Spleen (tissue), 11 donors: ENCODE measurements at regions not wholly inside any gene's neighbourhood (a gene's known extent, or its start where the extent isn't known, plus 50 kb on each side); places are given as distances from the start of the nearest gene placed in this dataset.

Experiments
- DNase-seq: peaks from one replicate; pipeline ENCODE4 v3.0.0-alpha.2; 2020
- H3K27ac ChIP-seq, 8 donors: fragments of 200-600 bp; sonication (generic) in 7 of 8; 1 replicate in 4 of 8; 2 replicates in 4 of 8; pipeline versions ENCODE4 v1.5.0 to v1.8.0; 2016 to 2021; ENCODE audit warnings: inconsistent platforms in 4 of 8, mild to moderate bottlenecking in 4 of 8, moderate library complexity in 1 of 8
- H3K27me3 ChIP-seq, 7 donors: fragments of 200-600 bp; sonication (generic) in 6 of 7; replicated peaks in 1 of 7; 1 replicate in 4 of 7; 2 replicates in 3 of 7; pipeline versions ENCODE4 v1.5.0 to v1.8.0; 2016 to 2021; ENCODE audit warnings: inconsistent platforms in 3 of 7, mild to moderate bottlenecking in 1 of 7
- H3K36me3 ChIP-seq, 6 donors: fragments of 200-600 bp; sonication (generic) in 5 of 6; 1 replicate in 4 of 6; 2 replicates in 2 of 6; pipeline versions ENCODE4 v1.5.0 to v1.8.0; 2016 to 2021; ENCODE audit warnings: inconsistent platforms in 2 of 6
- H3K4me1 ChIP-seq, 6 donors: fragments of 200-600 bp; sonication (generic) in 5 of 6; 1 replicate in 3 of 6; 2 replicates in 3 of 6; pipeline versions ENCODE4 v1.5.0 to v1.8.0; 2016 to 2021; ENCODE audit warnings: inconsistent platforms in 3 of 6
- H3K4me3 ChIP-seq, 8 donors: fragments of 200-600 bp; sonication (generic) in 7 of 8; 1 replicate in 4 of 8; 2 replicates in 4 of 8; pipeline versions ENCODE4 v1.5.0 to v1.8.0; 2016 to 2021; ENCODE audit warnings: inconsistent platforms in 4 of 8, mild to moderate bottlenecking in 4 of 8, moderate library complexity in 2 of 8
- H3K9me3 ChIP-seq, 8 donors: fragments of 200-600 bp; sonication (generic) in 7 of 8; 1 replicate in 4 of 8; 2 replicates in 4 of 8; pipeline versions ENCODE4 v1.5.0 to v1.8.0; 2016 to 2021; ENCODE audit warnings: inconsistent platforms in 4 of 8
- CTCF ChIP-seq, 11 experiments: fragments of 200-600 bp in 7 of 11; fragments of 450-650 bp in 4 of 11; sonication (generic) in 4 of 11; IDR thresholded peaks in 8 of 11; conservative IDR thresholded peaks in 3 of 11; 1 replicate in 7 of 11; 2 replicates in 4 of 11; pipeline versions ENCODE4 v1.4.0 to v1.8.0; 2016 to 2021; ENCODE audit warnings: antibody characterized with exemption in 11 of 11, inconsistent platforms in 4 of 11, mild to moderate bottlenecking in 1 of 11
- POLR2A ChIP-seq, 3 donors: fragments of 450-650 bp; IDR thresholded peaks; one replicate each; pipeline ENCODE4 v1.5.1; 2017; ENCODE audit warnings: antibody characterized with exemption in 3 of 3, mild to moderate bottlenecking in 1 of 3
- POLR2AphosphoS5 ChIP-seq, 3 donors: sonication (generic); formaldehyde crosslinking; IDR thresholded peaks; one replicate each; pipeline ENCODE4 v1.5.1; 2017; ENCODE audit warnings: antibody characterized with exemption in 3 of 3
- WGBS, 5 donors: extraction: QIAGEN DNeasy Blood & Tissue Kit in 3 of 5; methylation state at CpG; one replicate each; pipeline versions ENCODE4 v1.1.5 to v1.1.7; 2013 to 2018; 5-methylcytosine and 5-hydroxymethylcytosine counted together
- intact Hi-C: fragments of 100-400 bp; cut with DNase I; formaldehyde crosslinking; loops from one replicate; pipeline ENCODE4 v1.15.0; 2023; ENCODE audit warnings: low total_unique reads
- donor health status: healthy with polysubstance abuse.
- donor health status: DM: no; HTN: no; CAD: no; lungs with moderate emphysema.
- donor health status: DM: no; HTN: no; CAD: no.
- donor health status: Bipolar disorder and iron deficiency.
- donor health status: healthy.
- donor health status: DM: no; HTN: no; CAD: no.
- donor health status: DM: yes; HTN: yes; CAD: no.

DNA sequence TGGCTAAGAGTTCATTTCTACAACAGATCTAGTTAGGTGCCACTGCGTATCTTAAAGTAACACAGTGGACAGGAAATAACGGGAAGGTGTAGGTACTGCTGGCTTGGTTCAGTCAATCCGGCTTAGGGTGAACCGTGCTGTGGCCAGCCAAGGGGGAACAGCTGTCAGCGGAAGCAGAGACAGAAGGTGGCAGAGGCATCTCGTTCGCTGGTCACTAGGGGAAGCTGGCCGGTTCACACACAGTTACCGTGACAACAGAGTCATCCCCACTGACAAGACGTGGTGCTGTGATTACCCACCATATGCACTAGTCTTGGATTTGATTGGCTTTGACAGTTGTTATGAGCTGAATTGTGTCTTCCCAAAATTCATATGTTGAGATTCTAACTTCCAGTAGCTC, 58.8 kb upstream of the HDAC4 start:
- no peak overlapping the region for H3K27ac ChIP-seq
- DNase-seq, result no peak
- H3K27me3 ChIP-seq, result peaks cover 0 to 49% (median 0%) of the 10 kb centered on the region in 7 donors
- 87 to 92% (median 89%) methylated on average over 10 of the region's 10 CpGs for WGBS, 5 donors
- no peaks in the 10 kb centered on the region for H3K36me3 ChIP-seq
- intact Hi-C loops, result no loop called here
- H3K4me1 ChIP-seq, result peaks cover 0 to 11% (median under 1%) of the 10 kb centered on the region in 6 donors
- TF ChIP-seq POLR2A (IDR thresholded peaks at IDR 0.05) (no peak), POLR2AphosphoS5 (IDR thresholded peaks at IDR 0.05) (no peak), CTCF (IDR thresholded peaks at IDR 0.05 in 8 of 11, conservative IDR thresholded peaks at IDR 0.05 in 3 of 11) (no peak)
- H3K9me3 ChIP-seq, result peaks cover 0 to under 1% (median 0%) of the 10 kb centered on the region in 8 donors
- no peak overlapping the region for H3K4me3 ChIP-seq

DNA sequence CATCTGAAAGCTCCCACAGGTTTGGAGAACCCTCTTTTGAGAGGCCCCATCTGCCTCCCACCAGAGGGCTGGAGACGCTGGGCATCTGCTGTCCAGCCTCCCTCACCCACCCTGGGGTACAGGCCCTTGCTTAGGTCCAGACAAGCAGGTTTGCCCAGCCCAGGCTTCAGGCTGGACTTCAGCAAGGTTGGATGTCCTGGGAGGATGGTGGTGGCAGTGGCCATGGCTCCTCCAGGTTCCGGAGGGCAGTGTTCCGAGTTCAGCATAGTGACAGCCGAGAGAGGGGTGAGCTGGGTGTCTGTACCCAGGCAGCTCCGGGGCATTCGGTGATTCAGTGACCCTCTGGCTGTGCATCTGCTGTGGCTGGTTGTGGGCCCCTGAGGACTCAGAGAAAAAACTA, 58.2 kb upstream of the HDAC4 start:
- Histone ChIP-seq H3K9me3 (peaks cover 0 to 6% (median 1%) of the 10 kb centered on the region in 8 donors), H3K27ac (no peak overlapping the region), H3K36me3 (no peaks in the 10 kb centered on the region), H3K27me3 (peaks cover 0 to 44% (median 0%) of the 10 kb centered on the region in 7 donors), H3K4me3 (no peak overlapping the region), H3K4me1 (peaks cover 0 to 9% (median 0%) of the 10 kb centered on the region in 6 donors)
- DNase-seq, result peak; percentile 61
- WGBS, 5 donors, result 93 to 97% (median 95%) methylated on average over 5 to 6 of the region's 6 CpGs
- no peak for TF ChIP-seq CTCF (IDR thresholded peaks at IDR 0.05 in 8 of 11, conservative IDR thresholded peaks at IDR 0.05 in 3 of 11)
- intact Hi-C loops, result no loop called here

DNA sequence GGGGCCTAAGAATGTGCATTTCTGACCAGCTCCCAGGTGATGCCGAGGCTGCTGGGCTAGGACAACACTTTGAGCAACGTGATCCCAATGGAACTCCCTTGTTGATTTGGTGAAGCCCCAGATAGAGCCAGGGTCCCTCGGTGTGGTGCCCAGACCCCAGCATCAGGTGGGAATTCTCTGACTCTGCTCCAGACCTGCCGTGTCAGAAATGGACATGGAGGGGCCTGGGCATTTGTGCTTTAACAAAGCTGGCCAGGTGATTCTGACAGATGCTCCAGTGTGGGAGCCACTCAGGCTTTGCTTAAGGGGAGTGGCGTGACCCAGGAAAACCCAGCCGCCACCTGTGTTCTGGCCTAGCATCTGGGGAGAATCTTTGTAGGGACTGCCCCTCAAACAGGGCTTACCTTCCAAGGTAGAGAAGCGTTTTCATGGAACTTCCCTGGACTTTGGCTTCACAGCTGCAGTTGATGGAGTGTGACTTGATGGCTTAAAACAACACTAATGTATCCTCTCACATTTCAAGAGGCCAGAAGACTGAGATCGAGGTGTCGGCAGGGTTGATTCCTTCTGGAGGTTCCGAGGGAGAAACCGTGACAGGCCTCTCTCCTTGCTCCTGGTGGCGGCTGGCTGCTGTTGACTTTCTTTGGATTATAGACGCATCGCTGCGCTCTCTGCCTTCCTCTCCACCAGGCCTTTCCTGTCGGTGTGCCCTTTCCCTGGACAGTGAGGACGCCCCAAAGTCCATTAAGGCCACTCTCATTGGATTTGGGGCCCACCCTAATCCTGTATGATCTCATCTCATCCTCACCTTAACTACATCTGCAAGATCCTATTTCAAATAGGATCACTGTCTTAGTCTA, 57.0 kb upstream of the HDAC4 start:
- no peak overlapping the region for H3K27ac ChIP-seq
- H3K27me3 ChIP-seq, result peaks cover 0 to 38% (median 0%) of the 10 kb centered on the region in 7 donors
- WGBS, 5 donors, result 89 to 92% (median 91%) methylated on average over 17 of the region's 17 CpGs
- H3K4me3 ChIP-seq, result no peak overlapping the region
- no peak for DNase-seq
- TF ChIP-seq POLR2AphosphoS5 (IDR thresholded peaks at IDR 0.05) (no peak), POLR2A (IDR thresholded peaks at IDR 0.05) (no peak), CTCF (IDR thresholded peaks at IDR 0.05 in 8 of 11, conservative IDR thresholded peaks at IDR 0.05 in 3 of 11) (no peak)
- H3K9me3 ChIP-seq, result peaks cover 0 to 19% (median 9%) of the 10 kb centered on the region in 8 donors
- no peaks in the 10 kb centered on the region for H3K36me3 ChIP-seq
- H3K4me1 ChIP-seq, result no peaks in the 10 kb centered on the region
- intact Hi-C loops, result no loop called here

- H3K4me1 ChIP-seq, result no peaks in the 10 kb centered on the region
- no peak overlapping the region for H3K27ac ChIP-seq
- H3K36me3 ChIP-seq, result no peaks in the 10 kb centered on the region
- H3K4me3 ChIP-seq, result no peak overlapping the region
- H3K27me3 ChIP-seq, result peaks cover 0 to 38% (median 0%) of the 10 kb centered on the region in 7 donors
- TF ChIP-seq POLR2A (IDR thresholded peaks at IDR 0.05) (no peak), POLR2AphosphoS5 (IDR thresholded peaks at IDR 0.05) (no peak), CTCF (IDR thresholded peaks at IDR 0.05 in 8 of 11, conservative IDR thresholded peaks at IDR 0.05 in 3 of 11) (no peak)
- H3K9me3 ChIP-seq, result peaks cover 0 to 28% (median 17%) of the 10 kb centered on the region in 8 donors
- WGBS, 5 donors, result 62 to 86% (median 83%) methylated on average over 5 of the region's 5 CpGs
- intact Hi-C loops, result no loop called here
- DNase-seq, result no peak
These were observed 56.1 kb upstream of the HDAC4 start for GRCh38 chr2:239456940-239457339.
